GM23338 (cell line): ENCODE measurements at regions not wholly inside any gene's neighbourhood (a gene's known extent, or its start where the extent isn't known, plus 50 kb on each side); places are given as distances from the start of the nearest gene placed in this dataset.

Source experiments
- ATAC-seq: fragments of 200-7000 bp; cut with Tn5 transposase; 3 replicates; pipeline ENCODE4 v1.9.1; 2020
- DNase-seq: peaks from one replicate; pipeline ENCODE4 v3.0.0-alpha.2; 2015; ENCODE audit warnings: low spot score
- H2AFZ ChIP-seq: fragments of 200-600 bp; sonication (generic); 2 replicates; pipeline ENCODE4 v1.8.0; 2016; ENCODE audit warnings: antibody characterized with exemption, mild to moderate bottlenecking, moderate library complexity
- H3F3A ChIP-seq: fragments of 200-600 bp; sonication (generic); replicated peaks from 2 replicates; pipeline ENCODE4 v1.8.0; 2017; ENCODE audit warnings: antibody characterized with exemption, mixed run types, low read depth
- H3K27ac ChIP-seq: fragments of 200-600 bp; sonication (generic); 2 replicates; pipeline ENCODE4 v1.6.1; 2016; ENCODE audit warnings: low read depth
- H3K27me3 ChIP-seq: fragments of 200-600 bp; sonication (generic); 2 replicates; pipeline ENCODE4 v1.8.0; 2016; ENCODE audit warnings: mild to moderate bottlenecking, mixed run types, moderate library complexity; ENCODE audit not compliant: insufficient read depth
- H3K36me3 ChIP-seq: fragments of 200-600 bp; sonication (generic); 2 replicates; pipeline ENCODE4 v1.8.0; 2016; ENCODE audit warnings: mild to moderate bottlenecking; ENCODE audit not compliant: insufficient read depth
- H3K4me1 ChIP-seq: fragments of 200-600 bp; sonication (generic); 2 replicates; pipeline ENCODE4 v1.8.0; 2016; ENCODE audit warnings: mild to moderate bottlenecking, moderate library complexity; ENCODE audit not compliant: insufficient read depth
- H3K4me2 ChIP-seq: fragments of 200-600 bp; sonication (generic); 2 replicates; pipeline ENCODE4 v1.7.1; 2017; ENCODE audit warnings: mixed run types
- H3K4me3 ChIP-seq: fragments of 200-600 bp; sonication (generic); 2 replicates; pipeline ENCODE4 v1.6.1; 2016; ENCODE audit warnings: mixed run types
- H3K79me2 ChIP-seq: fragments of 200-600 bp; sonication (generic); replicated peaks from 2 replicates; pipeline ENCODE4 v1.8.0; 2017; ENCODE audit warnings: mild to moderate bottlenecking; ENCODE audit not compliant: insufficient read depth
- H3K9me2 ChIP-seq: fragments of 200-600 bp; sonication (generic); 2 replicates; pipeline ENCODE4 v1.8.0; 2017; ENCODE audit not compliant: insufficient read depth
- H4K20me1 ChIP-seq: fragments of 200-600 bp; sonication (generic); replicated peaks from 2 replicates; pipeline ENCODE4 v1.8.0; 2017; ENCODE audit warnings: mild to moderate bottlenecking; ENCODE audit not compliant: insufficient read depth
- H3K27ac Mint-ChIP-seq: 2 replicates; pipeline ENCODE4 v1.8.0; 2020; ENCODE audit warnings: inconsistent platforms, mild to moderate bottlenecking, moderate library complexity, mixed read lengths
- H3K27me3 Mint-ChIP-seq: 3 replicates; pipeline ENCODE4 v1.8.0; 2022; ENCODE audit warnings: low read depth, mild to moderate bottlenecking, moderate library complexity, mixed read lengths, inconsistent platforms; ENCODE audit not compliant: insufficient read depth, poor library complexity
- H3K36me3 Mint-ChIP-seq: 3 replicates; pipeline ENCODE4 v1.8.0; 2021; ENCODE audit warnings: low read depth, mild to moderate bottlenecking, inconsistent platforms, moderate library complexity, mixed read lengths
- H3K4me1 Mint-ChIP-seq: 3 replicates; pipeline ENCODE4 v1.8.0; 2020; ENCODE audit warnings: mild to moderate bottlenecking, inconsistent platforms, mixed read lengths
- H3K4me3 Mint-ChIP-seq: 3 replicates; pipeline ENCODE4 v1.8.0; 2021; ENCODE audit warnings: moderate library complexity, mild to moderate bottlenecking, inconsistent platforms, mixed read lengths
- H3K9me3 Mint-ChIP-seq: 3 replicates; pipeline ENCODE4 v1.8.0; 2020; ENCODE audit warnings: moderate library complexity, mild to moderate bottlenecking, inconsistent platforms, mixed read lengths
- CTCF ChIP-seq, 2 experiments: fragments of 200-600 bp in 1 of 2; sonication (generic) in 1 of 2; conservative IDR thresholded peaks; 2 replicates each; pipeline versions ENCODE4 v1.5.1 to v1.6.1; 2016 to 2017; ENCODE audit warnings: antibody characterized with exemption in 2 of 2, low read depth in 2 of 2, mild to moderate bottlenecking in 2 of 2, moderate library complexity in 1 of 2
- JUNB ChIP-seq: IDR thresholded peaks from one replicate; pipeline ENCODE4 v1.6.1; 2016; ENCODE audit warnings: antibody characterized with exemption; ENCODE audit not compliant: unreplicated experiment
- NANOG ChIP-seq: IDR thresholded peaks from 2 replicates; pipeline ENCODE4 v1.6.1; 2016; ENCODE audit warnings: antibody characterized with exemption, borderline replicate concordance
- POLR2AphosphoS5 ChIP-seq: IDR thresholded peaks from 2 replicates; pipeline ENCODE4 v1.6.1; 2016; ENCODE audit warnings: antibody characterized with exemption, low read depth
- REST ChIP-seq: IDR thresholded peaks from one replicate; pipeline ENCODE4 v1.6.1; 2018; ENCODE audit warnings: antibody characterized with exemption; ENCODE audit not compliant: unreplicated experiment
- STAT1 ChIP-seq: IDR thresholded peaks from one replicate; pipeline ENCODE4 v1.6.1; 2016; ENCODE audit warnings: antibody characterized with exemption; ENCODE audit not compliant: unreplicated experiment
- ZNF114 ChIP-seq: fragments of 250-450 bp; sonication (Bioruptor Pico); IDR thresholded peaks from 2 replicates; pipeline ENCODE4 v1.5.0; 2020; ENCODE audit warnings: mild to moderate bottlenecking, moderate library complexity

GRCh38 chr1:95951371-95952102, 717.5 kb downstream of the RWDD3 start:
- peaks cover 31% of the 10 kb centered on the region for H3K4me1 Mint-ChIP-seq
- H3K27ac ChIP-seq: no peak overlapping the region
- H3K27me3 Mint-ChIP-seq: no peaks in the 10 kb centered on the region
- H3K4me3 Mint-ChIP-seq: no peak overlapping the region
- no peak overlapping the region for H3K4me2 ChIP-seq
- peaks cover under 1% of the 10 kb centered on the region; the same call in 1 of the 3 replicates for H3K36me3 Mint-ChIP-seq
- H3K9me3 Mint-ChIP-seq: no peaks in the 10 kb centered on the region
- H3K27me3 ChIP-seq: no peaks in the 10 kb centered on the region
- no peaks in the 10 kb centered on the region for H4K20me1 ChIP-seq
- no peak overlapping the region for H3K27ac Mint-ChIP-seq
- no peaks in the 10 kb centered on the region for H3K36me3 ChIP-seq
- TF ChIP-seq ZNF114 (CRISPR knock-in tag) (no peak), STAT1 (no peak), REST (no peak)
- H3K4me3 ChIP-seq: no peak overlapping the region
- H3K4me1 ChIP-seq: peaks cover 18% of the 10 kb centered on the region
- DNase-seq (peak; percentile 17), ATAC-seq (no peak)
- H2AFZ ChIP-seq: peak overlapping the region; percentile 82
- H3K9me2 ChIP-seq: no peaks in the 10 kb centered on the region
- no peaks in the 10 kb centered on the region for H3K79me2 ChIP-seq
- H3F3A ChIP-seq: no peaks in the 10 kb centered on the region

- TF ChIP-seq JUNB (no peak), POLR2AphosphoS5 (no peak), CTCF (conservative IDR thresholded peaks at IDR 0.05; ENCODE audit: low read depth in 2 of 2) (peak; percentile 54 to 60), NANOG (no peak)
- DNase-seq (peak; percentile 67), ATAC-seq (peak; percentile 92)
- Mint-ChIP-seq H3K27ac (no peak overlapping the region), H3K36me3 (peaks cover 7% of the 10 kb centered on the region; the same call in 1 of the 3 replicates), H3K4me1 (peaks cover 30% of the 10 kb centered on the region), H3K27me3 (no peaks in the 10 kb centered on the region), H3K9me3 (peaks cover under 1% of the 10 kb centered on the region; the same call in 1 of the 3 replicates), H3K4me3 (no peak overlapping the region)
- Histone ChIP-seq H3K4me1 (peaks cover 18% of the 10 kb centered on the region), H3K4me3 (no peak overlapping the region), H3K27me3 (no peaks in the 10 kb centered on the region), H3F3A (no peaks in the 10 kb centered on the region), H3K79me2 (no peaks in the 10 kb centered on the region), H3K36me3 (no peaks in the 10 kb centered on the region), H4K20me1 (no peaks in the 10 kb centered on the region), H3K9me2 (no peaks in the 10 kb centered on the region), H3K4me2 (no peak overlapping the region), H2AFZ (no peak overlapping the region), H3K27ac (no peak overlapping the region)
Measured at GRCh38 chr1:95953015-95953414, 719.0 kb downstream of the RWDD3 start.
